GM23338 (cell line): ENCODE measurements at regions not wholly inside any gene's neighbourhood (a gene's known extent, or its start where the extent isn't known, plus 50 kb on each side); places are given as distances from the start of the nearest gene placed in this dataset.

Experiments
- JUNB ChIP-seq: IDR thresholded peaks from one replicate; pipeline ENCODE4 v1.6.1; 2016; ENCODE audit warnings: antibody characterized with exemption; ENCODE audit not compliant: unreplicated experiment
- POLR2AphosphoS5 ChIP-seq: IDR thresholded peaks from 2 replicates; pipeline ENCODE4 v1.6.1; 2016; ENCODE audit warnings: antibody characterized with exemption, low read depth
- TF ChIP-seq, protein P1 (sequence below), 2 experiments: fragments of 200-600 bp in 1 of 2; sonication (generic) in 1 of 2; conservative IDR thresholded peaks; 2 replicates each; pipeline versions ENCODE4 v1.5.1 to v1.6.1; 2016 to 2017; ENCODE audit warnings: antibody characterized with exemption in 2 of 2, low read depth in 2 of 2, mild to moderate bottlenecking in 2 of 2, moderate library complexity in 1 of 2
- TF ChIP-seq, protein P2 (sequence below): IDR thresholded peaks from 2 replicates; pipeline ENCODE4 v1.6.1; 2016; ENCODE audit warnings: antibody characterized with exemption

DNA sequence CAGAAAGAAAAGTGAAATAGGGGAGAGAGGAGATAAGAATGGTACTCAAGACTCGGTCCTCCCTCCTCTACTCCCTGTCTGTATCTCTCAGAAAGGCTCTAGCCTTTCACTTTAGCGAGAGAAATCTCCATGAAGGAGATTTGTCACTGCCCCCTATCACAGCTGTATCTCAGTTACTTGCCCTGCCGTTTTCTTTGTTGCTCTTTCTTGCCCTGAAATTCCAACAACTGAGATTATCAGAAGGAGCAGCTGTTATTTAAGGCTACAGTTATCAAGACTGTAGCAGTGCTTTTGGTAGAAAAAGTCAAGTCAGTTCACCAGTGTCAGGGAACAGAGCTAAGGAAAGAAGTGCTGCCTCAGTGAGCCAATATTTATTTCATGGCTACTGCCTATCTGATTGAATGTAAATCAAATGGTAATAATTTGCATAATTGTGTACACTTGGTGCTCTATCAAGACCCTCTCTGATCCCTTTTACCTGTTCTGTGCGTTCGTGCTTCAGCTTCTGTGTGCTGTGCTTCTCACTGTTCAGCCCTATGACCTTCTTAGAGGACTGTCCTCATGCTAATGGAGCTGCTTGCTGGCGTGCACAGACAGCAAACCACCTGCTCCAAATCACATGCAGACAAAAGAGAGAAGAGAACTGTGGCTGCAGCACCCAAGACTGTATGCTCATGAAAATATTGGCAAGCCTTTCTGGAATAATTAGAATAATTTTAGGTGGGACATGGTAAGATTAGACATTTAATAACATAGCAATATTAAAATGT lies 180.2 kb upstream of the FAM3C start:
- TF ChIP-seq, protein P1, sequence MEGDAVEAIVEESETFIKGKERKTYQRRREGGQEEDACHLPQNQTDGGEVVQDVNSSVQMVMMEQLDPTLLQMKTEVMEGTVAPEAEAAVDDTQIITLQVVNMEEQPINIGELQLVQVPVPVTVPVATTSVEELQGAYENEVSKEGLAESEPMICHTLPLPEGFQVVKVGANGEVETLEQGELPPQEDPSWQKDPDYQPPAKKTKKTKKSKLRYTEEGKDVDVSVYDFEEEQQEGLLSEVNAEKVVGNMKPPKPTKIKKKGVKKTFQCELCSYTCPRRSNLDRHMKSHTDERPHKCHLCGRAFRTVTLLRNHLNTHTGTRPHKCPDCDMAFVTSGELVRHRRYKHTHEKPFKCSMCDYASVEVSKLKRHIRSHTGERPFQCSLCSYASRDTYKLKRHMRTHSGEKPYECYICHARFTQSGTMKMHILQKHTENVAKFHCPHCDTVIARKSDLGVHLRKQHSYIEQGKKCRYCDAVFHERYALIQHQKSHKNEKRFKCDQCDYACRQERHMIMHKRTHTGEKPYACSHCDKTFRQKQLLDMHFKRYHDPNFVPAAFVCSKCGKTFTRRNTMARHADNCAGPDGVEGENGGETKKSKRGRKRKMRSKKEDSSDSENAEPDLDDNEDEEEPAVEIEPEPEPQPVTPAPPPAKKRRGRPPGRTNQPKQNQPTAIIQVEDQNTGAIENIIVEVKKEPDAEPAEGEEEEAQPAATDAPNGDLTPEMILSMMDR (conservative IDR thresholded peaks at IDR 0.05; ENCODE audit: low read depth in 2 of 2), result no peak
- TF ChIP-seq JUNB (no peak), POLR2AphosphoS5 (no peak)
- TF ChIP-seq, protein P2, sequence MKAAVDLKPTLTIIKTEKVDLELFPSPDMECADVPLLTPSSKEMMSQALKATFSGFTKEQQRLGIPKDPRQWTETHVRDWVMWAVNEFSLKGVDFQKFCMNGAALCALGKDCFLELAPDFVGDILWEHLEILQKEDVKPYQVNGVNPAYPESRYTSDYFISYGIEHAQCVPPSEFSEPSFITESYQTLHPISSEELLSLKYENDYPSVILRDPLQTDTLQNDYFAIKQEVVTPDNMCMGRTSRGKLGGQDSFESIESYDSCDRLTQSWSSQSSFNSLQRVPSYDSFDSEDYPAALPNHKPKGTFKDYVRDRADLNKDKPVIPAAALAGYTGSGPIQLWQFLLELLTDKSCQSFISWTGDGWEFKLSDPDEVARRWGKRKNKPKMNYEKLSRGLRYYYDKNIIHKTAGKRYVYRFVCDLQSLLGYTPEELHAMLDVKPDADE, result no peak
